HepG2 (cell line): ENCODE measurements at regions not wholly inside any gene's neighbourhood (a gene's known extent, or its start where the extent isn't known, plus 50 kb on each side); places are given as distances from the start of the nearest gene placed in this dataset.
A peak's percentile ranks its signal among the peaks of the same experiment; 100 is the strongest.

ENCODE experiments used
- ATAC-seq: fragments of 200-7000 bp; cut with Tn5 transposase; 3 replicates; pipeline ENCODE4 v1.9.1; 2020; ENCODE audit warnings: mild to moderate bottlenecking, moderate library complexity
- BruUV-seq: library from RNA; stranded (reverse); fragments of 400-500 nt; replicated peaks from 2 replicates; lab custom pipeline; 2021; lab: Mats Ljungman, UMichigan
- CTCF ChIA-PET: fragments of 300-600 bp; formaldehyde crosslinking; extraction: SDS; loops from one replicate; lab custom pipeline; 2021; ENCODE audit warnings: low total read pairs, inconsistent platforms, low intra/inter-chr PET ratio; lab: Yijun Ruan, JAX
- POLR2A ChIA-PET: fragments of 350-600 bp; sonication (Branson Sonifier 250); formaldehyde crosslinking; loops from one replicate; lab custom pipeline; 2020; ENCODE audit warnings: antibody characterized with exemption, inconsistent platforms; lab: Yijun Ruan, JAX
- DNase-seq: peaks from one replicate; pipeline ENCODE4 v3.0.0-alpha.2; 2015; ENCODE audit warnings: low spot score
- FAIRE-seq: peaks from 3 replicates; lab custom pipeline; 2011; peaks lifted over from hg19 to GRCh38; lab: Jason Lieb, UNC
- H2AFZ ChIP-seq: one replicate; pipeline ENCODE4 v1.6.1; 2011; ENCODE audit warnings: low read length, inconsistent platforms
- H3K27ac ChIP-seq: fragments of 300-600 bp; 3 replicates; pipeline ENCODE4 v1.8.0; 2011; ENCODE audit warnings: mixed run types, mild to moderate bottlenecking, mixed read lengths, low read length, inconsistent platforms; ENCODE audit not compliant: insufficient read depth; ENCODE audit errors: extremely low read length
- H3K27me3 ChIP-seq, 2 experiments: fragments of 200-600 bp in 1 of 2; 2 replicates in 1 of 2; 3 replicates in 1 of 2; pipeline versions ENCODE4 v1.6.0 to v1.8.0; 2011; ENCODE audit warnings: low read length in 2 of 2, mild to moderate bottlenecking in 2 of 2, moderate library complexity in 2 of 2, inconsistent platforms in 1 of 2; ENCODE audit not compliant: insufficient read depth in 2 of 2, control insufficient read depth in 1 of 2
- H3K36me3 ChIP-seq, 2 experiments: fragments of 200-600 bp in 1 of 2; replicated peaks in 1 of 2; 2 replicates in 1 of 2; 3 replicates in 1 of 2; pipeline versions ENCODE4 v1.5.1 to v1.8.0; 2011; ENCODE audit warnings: low read length in 2 of 2, inconsistent platforms in 1 of 2; ENCODE audit not compliant: insufficient read depth in 2 of 2, control insufficient read depth in 1 of 2
- H3K4me1 ChIP-seq: 2 replicates; pipeline ENCODE4 v1.5.1; 2012; ENCODE audit warnings: low read length, inconsistent platforms; ENCODE audit not compliant: insufficient read depth
- H3K4me2 ChIP-seq: 2 replicates; pipeline ENCODE4 v1.6.0; 2011; ENCODE audit warnings: low read depth, low read length, inconsistent platforms
- H3K4me3 ChIP-seq, 3 experiments: fragments of 200-600 bp in 1 of 3; sonication (generic), shearing (Covaris generic) in 1 of 3; replicated peaks in 1 of 3; 2 replicates each; pipeline ENCODE4 v1.5.1; 2011 to 2016; ENCODE audit warnings: low read length in 3 of 3, inconsistent platforms in 2 of 3, low read depth in 2 of 3, mild to moderate bottlenecking in 2 of 3, control low read depth in 1 of 3, mixed read lengths in 1 of 3; ENCODE audit not compliant: insufficient read depth in 1 of 3
- H3K79me2 ChIP-seq: one replicate; pipeline ENCODE4 v1.6.1; 2011; ENCODE audit warnings: low read length, inconsistent platforms; ENCODE audit not compliant: insufficient read depth
- H3K9ac ChIP-seq: 2 replicates; pipeline ENCODE4 v1.6.0; 2011; ENCODE audit warnings: mild to moderate bottlenecking, low read depth, low read length, inconsistent platforms; ENCODE audit not compliant: insufficient read depth
- H3K9me3 ChIP-seq: 2 replicates; pipeline ENCODE4 v1.5.1; 2012; ENCODE audit warnings: mild to moderate bottlenecking, low read length
- H4K20me1 ChIP-seq: 2 replicates; pipeline ENCODE4 v1.6.0; 2011; ENCODE audit warnings: inconsistent platforms, mild to moderate bottlenecking, low read length, moderate library complexity; ENCODE audit not compliant: insufficient read depth
- KLF12 ChIP-seq: sonication (generic); formaldehyde crosslinking; IDR thresholded peaks from 2 replicates; pipeline ENCODE4 v1.4.0; 2020; ENCODE audit warnings: missing genetic modification reagents, borderline replicate concordance
- MAF1 ChIP-seq: sonication (generic); formaldehyde crosslinking; IDR thresholded peaks from 2 replicates; pipeline ENCODE4 v1.5.0; 2020; ENCODE audit warnings: missing genetic modification reagents, borderline replicate concordance
- MIXL1 ChIP-seq: IDR thresholded peaks from 2 replicates; pipeline ENCODE4 v1.6.1; 2016
- MTA1 ChIP-seq: sonication (generic); formaldehyde crosslinking; IDR thresholded peaks from 2 replicates; pipeline ENCODE4 v1.4.0; 2020; ENCODE audit warnings: missing genetic modification reagents, mild to moderate bottlenecking, borderline replicate concordance
- NFKB2 ChIP-seq: sonication (generic); formaldehyde crosslinking; IDR thresholded peaks from 2 replicates; pipeline ENCODE4 v1.4.0; 2020; ENCODE audit warnings: missing genetic modification reagents, borderline replicate concordance
- PHF5A ChIP-seq: IDR thresholded peaks from one replicate; pipeline ENCODE4 v1.6.1; 2018; ENCODE audit warnings: low read depth, missing genetic modification reagents; ENCODE audit not compliant: unreplicated experiment
- SETDB1 ChIP-seq: sonication (generic); formaldehyde crosslinking; IDR thresholded peaks from 2 replicates; pipeline ENCODE4 v1.5.1; 2020; ENCODE audit warnings: missing genetic modification reagents, mild to moderate bottlenecking, borderline replicate concordance
- SNAPC4 ChIP-seq: sonication (generic); formaldehyde crosslinking; IDR thresholded peaks from 2 replicates; pipeline ENCODE4 v1.4.0; 2020; ENCODE audit warnings: mild to moderate bottlenecking, missing genetic modification reagents
- TAF15 ChIP-seq: fragments of 200-400 bp; formaldehyde crosslinking; IDR thresholded peaks from one replicate; pipeline ENCODE4 v1.6.1; 2018; ENCODE audit warnings: mild to moderate bottlenecking, low read depth, low read length; ENCODE audit not compliant: poor library complexity, severe bottlenecking
- ZNF335 ChIP-seq: sonication (generic); formaldehyde crosslinking; IDR thresholded peaks from 2 replicates; pipeline ENCODE4 v1.4.0; 2020; ENCODE audit warnings: missing genetic modification reagents
- WGBS: methylation state at CpG from one replicate; pipeline ENCODE4 v1.1.6; 2017; ENCODE audit warnings: low lambda C conversion rate; 5-methylcytosine and 5-hydroxymethylcytosine counted together
- in situ Hi-C: cut with HindIII; loops from 2 replicates; pipeline ENCODE4 v1.10.0; 2017; ENCODE audit warnings: low pct_unique_long_range_greater_than_20kb; ENCODE audit not compliant: extremely low pct_ligation_motif_present
- intact Hi-C: fragments of 100-400 bp; cut with micrococcal nuclease; formaldehyde crosslinking; loops from one replicate; pipeline ENCODE4 v1.10.0; 2022; ENCODE audit not compliant: unreplicated experiment
- TF ChIP-seq, protein P1 (sequence below): sonication (generic); formaldehyde crosslinking; conservative IDR thresholded peaks from 2 replicates; pipeline ENCODE4 v1.8.0; 2022; ENCODE audit warnings: mild to moderate bottlenecking, moderate library complexity, missing genetic modification reagents
- TF ChIP-seq, protein P2 (sequence below): sonication (generic); formaldehyde crosslinking; conservative IDR thresholded peaks from 2 replicates; pipeline ENCODE4 v1.4.0; 2020; ENCODE audit warnings: missing genetic modification reagents

- no peaks in the 10 kb centered on the region for H3K9me3 ChIP-seq
- peak overlapping the region; percentile 94 for H3K27ac ChIP-seq
- in situ Hi-C loops, result no loop called here
- H3K79me2 ChIP-seq, result peaks cover 97% of the 10 kb centered on the region
- peak overlapping the region; percentile 54 to 72 (median 67) for H3K4me3 ChIP-seq
- no peaks in the 10 kb centered on the region; a peak in 2 of 5 replicates for H3K36me3 ChIP-seq
- ChIA-PET CTCF (interaction anchor here (1.0 kb wide), 1 partner anchor 17 kb away, joined by 3 read pairs; no protein-coding TSS in a partner anchor), POLR2A (interaction anchor here (1.1 to 2.9 kb wide), 8 partner anchors 9 to 145 kb away, joined by 3 to 9 read pairs (median 4); no protein-coding TSS in a partner anchor)
- FAIRE-seq, result no peak
- no peak overlapping the region for H2AFZ ChIP-seq
- peaks cover 93% of the 10 kb centered on the region for H3K4me1 ChIP-seq
- BruUV-seq, result no TSS peak
- no peaks in the 10 kb centered on the region for H4K20me1 ChIP-seq
- intact Hi-C loops, result loop anchor here (2.0 kb wide), 1 partner anchor 16 kb away; no protein-coding TSS in a partner anchor
- peak; percentile 62 for ATAC-seq
- DNase-seq, result peak; percentile 71
- WGBS, result 2% methylated on average over 18 of the region's 18 CpGs
- no peaks in the 10 kb centered on the region for H3K27me3 ChIP-seq
- peak overlapping the region; percentile 84 for H3K4me2 ChIP-seq
- peak overlapping the region; percentile 76 for H3K9ac ChIP-seq
- no peak for TF ChIP-seq SNAPC4 (CRISPR knock-in tag)
- no peak for TF ChIP-seq PHF5A
- no peak; the same call in 1 of the 2 replicates for TF ChIP-seq NFKB2 (CRISPR knock-in tag)
- TF ChIP-seq TAF15, result no peak
- no peak for TF ChIP-seq MTA1 (CRISPR knock-in tag)
- no peak for TF ChIP-seq SETDB1 (CRISPR knock-in tag)
- TF ChIP-seq, protein P1, sequence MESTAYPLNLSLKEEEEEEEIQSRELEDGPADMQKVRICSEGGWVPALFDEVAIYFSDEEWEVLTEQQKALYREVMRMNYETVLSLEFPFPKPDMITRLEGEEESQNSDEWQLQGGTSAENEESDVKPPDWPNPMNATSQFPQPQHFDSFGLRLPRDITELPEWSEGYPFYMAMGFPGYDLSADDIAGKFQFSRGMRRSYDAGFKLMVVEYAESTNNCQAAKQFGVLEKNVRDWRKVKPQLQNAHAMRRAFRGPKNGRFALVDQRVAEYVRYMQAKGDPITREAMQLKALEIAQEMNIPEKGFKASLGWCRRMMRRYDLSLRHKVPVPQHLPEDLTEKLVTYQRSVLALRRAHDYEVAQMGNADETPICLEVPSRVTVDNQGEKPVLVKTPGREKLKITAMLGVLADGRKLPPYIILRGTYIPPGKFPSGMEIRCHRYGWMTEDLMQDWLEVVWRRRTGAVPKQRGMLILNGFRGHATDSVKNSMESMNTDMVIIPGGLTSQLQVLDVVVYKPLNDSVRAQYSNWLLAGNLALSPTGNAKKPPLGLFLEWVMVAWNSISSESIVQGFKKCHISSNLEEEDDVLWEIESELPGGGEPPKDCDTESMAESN (CRISPR knock-in tag), result no peak; the same call in 1 of the 2 replicates
- TF ChIP-seq MAF1, result no peak
- TF ChIP-seq, protein P2, sequence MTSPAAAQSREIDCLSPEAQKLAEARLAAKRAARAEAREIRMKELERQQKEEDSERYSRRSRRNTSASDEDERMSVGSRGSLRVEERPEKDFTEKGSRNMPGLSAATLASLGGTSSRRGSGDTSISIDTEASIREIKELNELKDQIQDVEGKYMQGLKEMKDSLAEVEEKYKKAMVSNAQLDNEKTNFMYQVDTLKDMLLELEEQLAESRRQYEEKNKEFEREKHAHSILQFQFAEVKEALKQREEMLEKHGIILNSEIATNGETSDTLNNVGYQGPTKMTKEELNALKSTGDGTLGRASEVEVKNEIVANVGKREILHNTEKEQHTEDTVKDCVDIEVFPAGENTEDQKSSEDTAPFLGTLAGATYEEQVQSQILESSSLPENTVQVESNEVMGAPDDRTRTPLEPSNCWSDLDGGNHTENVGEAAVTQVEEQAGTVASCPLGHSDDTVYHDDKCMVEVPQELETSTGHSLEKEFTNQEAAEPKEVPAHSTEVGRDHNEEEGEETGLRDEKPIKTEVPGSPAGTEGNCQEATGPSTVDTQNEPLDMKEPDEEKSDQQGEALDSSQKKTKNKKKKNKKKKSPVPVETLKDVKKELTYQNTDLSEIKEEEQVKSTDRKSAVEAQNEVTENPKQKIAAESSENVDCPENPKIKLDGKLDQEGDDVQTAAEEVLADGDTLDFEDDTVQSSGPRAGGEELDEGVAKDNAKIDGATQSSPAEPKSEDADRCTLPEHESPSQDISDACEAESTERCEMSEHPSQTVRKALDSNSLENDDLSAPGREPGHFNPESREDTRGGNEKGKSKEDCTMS (CRISPR knock-in tag), result no peak
- TF ChIP-seq ZNF335, result no peak
- TF ChIP-seq KLF12 (CRISPR knock-in tag), result no peak
- no peak for TF ChIP-seq MIXL1
Observed at GRCh38 chr7:130912862-130913638, 179.0 kb upstream of the KLF14 start.
